ENCODE measurements at regions not wholly inside any gene's neighbourhood (a gene's known extent, or its start where the extent isn't known, plus 50 kb on each side); places are given as distances from the start of the nearest gene placed in this dataset.

GRCh38 chr3:157807280-157807679 is 298.9 kb downstream of the SHOX2 start:
- DNase-seq (ENCODE audit: low read depth in 2 of 2), result no peak

GRCh38 chr3:157805538-157805937 is 300.7 kb downstream of the SHOX2 start:
- DNase-seq (ENCODE audit: low read depth in 2 of 2), result no peak

GRCh38 chr3:157794771-157795170 is 291.6 kb upstream of the VEPH1 start:
- DNase-seq (ENCODE audit: low read depth in 2 of 2), result no peak

- no peak for DNase-seq (ENCODE audit: low read depth in 2 of 2)
Observed at GRCh38 chr3:157793745-157794144, 290.5 kb upstream of the VEPH1 start.

DNA sequence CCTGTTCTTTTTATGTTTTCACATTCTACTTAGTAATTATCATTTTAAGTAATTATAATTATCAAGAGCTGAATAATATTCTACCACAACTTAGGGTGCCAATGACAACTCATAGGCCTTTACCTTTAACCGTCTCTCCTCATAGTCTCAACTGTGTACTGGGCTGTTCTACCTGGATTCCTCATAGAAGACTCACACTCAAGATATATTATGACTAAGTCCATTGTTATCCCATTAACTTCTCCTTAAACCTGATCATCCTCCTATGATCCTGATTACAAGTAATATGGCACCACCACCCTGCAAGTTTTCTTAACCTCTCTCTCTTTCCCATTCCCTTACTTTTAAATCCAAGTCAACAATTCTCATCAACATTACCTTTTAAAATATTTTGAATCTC is 285.9 kb upstream of the VEPH1 start:
- DNase-seq (ENCODE audit: low read depth in 2 of 2), result no peak

DNA sequence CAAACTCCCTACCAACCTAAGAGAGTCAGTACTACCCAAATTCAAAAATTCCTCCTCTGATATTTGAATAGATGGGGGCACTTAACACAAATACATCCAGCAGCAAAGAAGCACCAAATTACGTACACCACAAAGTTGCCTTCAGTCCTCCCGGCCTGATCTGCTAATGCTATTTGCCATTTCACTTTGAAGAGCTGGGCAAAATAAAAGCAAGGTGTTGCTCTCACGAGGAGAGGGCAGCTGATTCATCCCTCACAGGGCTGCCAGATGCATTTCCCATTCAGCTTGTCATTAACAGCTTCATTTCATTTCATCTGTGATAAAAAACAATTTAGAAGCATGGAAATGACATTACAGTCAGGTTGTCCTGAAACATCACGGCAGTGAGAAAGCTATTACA is 283.4 kb upstream of the VEPH1 start:
- no peak for DNase-seq (ENCODE audit: low read depth in 2 of 2)

- DNase-seq (ENCODE audit: low read depth in 2 of 2), result no peak
Observed at GRCh38 chr3:157786211-157786610, 283.0 kb upstream of the VEPH1 start.

GRCh38 chr3:157785102-157785826 is 282.0 kb upstream of the VEPH1 start:
- no peak for DNase-seq (ENCODE audit: low read depth in 2 of 2)

- no peak for DNase-seq (ENCODE audit: low read depth in 2 of 2)
Observed at GRCh38 chr3:157782236-157782635, 279.0 kb upstream of the VEPH1 start.

DNA sequence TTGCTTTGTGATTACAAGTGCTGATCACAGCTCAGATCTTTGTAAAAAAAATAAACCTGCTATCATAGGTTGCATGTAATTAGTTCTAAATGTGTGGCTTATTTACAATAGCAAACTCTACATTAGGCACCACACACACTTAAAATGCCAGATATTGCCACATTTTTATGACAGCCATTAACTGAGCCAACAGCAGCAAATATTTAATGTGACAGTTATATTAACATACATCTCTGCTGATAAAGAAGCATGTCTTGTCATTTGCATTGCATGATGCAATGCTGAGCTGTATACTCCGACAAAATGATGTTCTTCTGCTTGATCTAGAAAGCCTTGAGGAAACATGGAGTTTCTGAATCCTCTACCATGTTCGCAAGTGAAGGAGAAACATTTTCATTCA is 273.6 kb upstream of the VEPH1 start:
- DNase-seq (ENCODE audit: low read depth in 2 of 2), result no peak

DNA sequence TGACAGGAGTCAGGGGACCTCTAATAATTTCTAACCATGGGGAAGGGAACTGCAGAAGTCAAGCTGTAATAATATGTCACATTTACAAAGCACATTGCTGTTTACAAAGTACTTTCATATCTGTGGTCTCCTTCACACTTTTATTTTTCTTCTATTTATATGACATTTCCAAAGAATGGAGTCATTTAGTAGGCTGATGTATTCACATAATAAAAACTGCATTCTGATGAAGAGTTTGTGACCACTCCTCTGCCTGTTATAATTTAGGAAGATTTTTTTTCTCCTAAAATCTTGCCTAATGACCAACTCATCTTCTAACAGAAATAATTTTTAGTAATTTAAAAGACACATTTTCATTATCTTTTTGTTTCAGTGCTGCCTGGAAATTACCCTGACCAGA is 272.2 kb upstream of the VEPH1 start:
- no peak for DNase-seq (ENCODE audit: low read depth in 2 of 2)

DNA sequence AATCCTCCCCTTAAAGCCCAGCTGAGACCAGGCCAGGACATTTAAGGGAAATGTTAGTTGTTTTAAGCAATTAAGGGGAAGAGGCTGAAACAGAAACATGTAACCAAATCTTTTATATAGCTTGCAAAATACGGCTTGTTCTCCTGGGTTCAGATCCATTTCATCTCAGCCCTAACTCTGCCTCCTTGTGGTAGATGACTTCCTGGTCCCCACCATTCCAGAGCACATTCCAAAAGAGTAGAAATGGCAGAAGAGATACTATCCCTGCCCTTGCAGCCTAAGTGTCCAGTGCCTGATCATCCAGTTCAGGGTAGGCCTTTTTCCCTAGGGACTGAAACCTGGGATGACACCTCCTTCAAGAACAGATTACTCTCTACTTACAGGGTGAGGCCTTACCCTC is 266.2 kb upstream of the VEPH1 start:
- DNase-seq (ENCODE audit: low read depth in 2 of 2), result no peak

DNA sequence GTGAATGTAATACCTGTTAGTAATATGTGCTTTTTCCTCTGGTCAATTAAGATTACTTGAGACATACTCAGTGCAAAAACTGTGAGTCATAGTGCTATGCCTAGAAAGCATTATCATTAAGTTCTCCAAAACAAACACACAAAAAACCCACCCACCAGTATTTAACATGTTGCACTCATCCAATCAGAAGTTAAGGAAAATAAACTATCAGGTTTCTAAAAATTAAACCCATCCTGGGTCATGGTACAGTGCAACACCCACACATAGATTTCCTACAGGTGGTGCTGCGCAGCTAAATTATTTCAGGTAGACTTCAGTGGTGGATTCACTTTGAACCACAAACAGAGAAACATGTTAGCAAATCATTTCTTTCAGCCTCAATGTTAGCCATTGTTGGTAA is 264.4 kb upstream of the VEPH1 start:
- no peak for DNase-seq (ENCODE audit: low read depth in 2 of 2)

- no peak for DNase-seq (ENCODE audit: low read depth in 2 of 2)
Observed at GRCh38 chr3:157763644-157764043, 260.4 kb upstream of the VEPH1 start.

GRCh38 chr3:157759311-157759710 is 256.1 kb upstream of the VEPH1 start:
- no peak for DNase-seq (ENCODE audit: low read depth in 2 of 2)

DNA sequence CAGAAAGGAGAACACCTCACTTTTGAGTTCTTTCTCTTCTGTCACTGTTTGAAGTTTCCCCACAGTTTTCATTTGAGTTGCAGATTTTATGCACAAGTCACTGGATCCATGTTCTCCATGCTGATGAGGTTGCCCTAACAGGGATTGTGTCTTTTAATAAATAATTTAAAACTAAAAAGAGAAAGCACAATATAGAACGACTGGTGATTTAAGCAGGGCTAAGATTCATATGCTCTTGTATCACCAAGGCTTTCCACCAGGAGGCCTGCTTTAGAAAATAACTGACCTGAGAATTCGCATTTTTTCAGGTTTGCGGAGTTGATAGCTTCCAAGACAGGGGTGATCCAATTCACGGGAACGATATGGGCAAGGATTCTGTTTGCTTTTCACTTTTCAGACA is 252.0 kb upstream of the VEPH1 start:
- DNase-seq (ENCODE audit: low read depth in 2 of 2), result no peak

- no peak for DNase-seq (ENCODE audit: low read depth in 2 of 2)
Observed at GRCh38 chr3:157754451-157754850, 251.2 kb upstream of the VEPH1 start.

GRCh38 chr3:157753787-157754136 is 250.5 kb upstream of the VEPH1 start:
- no peak for DNase-seq (ENCODE audit: low read depth in 2 of 2)

- no peak for DNase-seq (ENCODE audit: low read depth in 2 of 2)
Observed at GRCh38 chr3:157752956-157753786, 250.0 kb upstream of the VEPH1 start.

DNA sequence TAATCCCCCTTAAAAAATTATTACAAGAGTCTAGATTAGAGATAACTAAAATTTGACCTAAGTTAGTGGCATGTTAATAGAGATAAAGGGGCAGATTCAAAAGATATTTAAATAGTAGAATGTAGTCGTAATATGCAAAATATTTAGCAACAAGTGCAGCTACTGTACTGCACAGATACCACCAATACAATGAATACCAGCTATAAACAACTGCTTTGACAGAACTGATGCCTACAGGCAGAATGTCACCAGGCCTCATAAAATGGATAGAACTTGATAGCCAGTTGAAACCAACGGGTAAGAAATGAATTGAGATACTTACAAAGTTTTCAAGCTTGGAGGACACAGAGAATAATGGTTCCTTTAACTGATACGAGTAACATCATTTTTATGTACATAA is 249.3 kb upstream of the VEPH1 start:
- no peak for DNase-seq (ENCODE audit: low read depth in 2 of 2)

- no peak for DNase-seq (ENCODE audit: low read depth in 2 of 2)
Observed at GRCh38 chr3:157751386-157751785, 248.2 kb upstream of the VEPH1 start.

DNA sequence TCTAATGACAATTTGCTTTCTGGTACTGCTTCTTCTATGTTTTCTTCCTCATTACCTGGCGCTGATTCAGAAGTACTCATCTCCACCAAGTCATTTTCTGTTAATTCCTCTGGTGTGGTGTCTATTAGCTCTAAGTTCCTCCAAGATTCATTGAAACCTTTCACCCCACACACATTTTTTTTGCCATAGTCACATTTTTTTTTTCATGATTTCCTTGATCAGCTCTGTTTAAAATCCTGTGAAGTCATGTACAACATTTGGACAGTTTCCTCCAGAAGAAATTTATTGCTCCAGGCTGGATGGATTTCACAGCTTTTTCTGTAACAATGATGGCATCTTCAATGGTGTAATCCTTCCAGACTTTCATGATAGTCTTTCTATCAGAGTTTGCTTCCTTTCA is 243.2 kb upstream of the VEPH1 start:
- no peak for DNase-seq (ENCODE audit: low read depth in 2 of 2)

GRCh38 chr3:157741607-157742006 is 238.4 kb upstream of the VEPH1 start:
- DNase-seq (ENCODE audit: low read depth in 2 of 2), result no peak

DNA sequence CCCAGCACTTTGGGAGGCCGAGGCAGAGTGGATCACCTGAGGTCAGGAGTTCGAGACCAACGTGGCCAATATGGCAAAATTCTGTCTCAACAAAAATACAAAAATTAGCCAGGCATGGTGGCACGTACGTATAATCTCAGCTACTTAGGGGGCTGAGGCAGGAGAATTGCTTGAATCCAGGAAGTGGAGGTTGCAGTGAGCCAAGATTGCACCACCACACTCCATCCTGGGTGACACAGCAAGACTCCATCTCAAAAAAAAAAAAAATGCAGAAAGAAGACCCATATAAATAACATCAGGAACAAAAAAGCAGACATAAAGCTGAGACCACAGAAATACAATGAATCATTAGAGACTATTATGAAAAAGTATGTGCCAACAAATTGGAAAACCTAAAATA is 235.2 kb upstream of the VEPH1 start:
- no peak for DNase-seq (ENCODE audit: low read depth in 2 of 2)

Data from stimulated activated CD4-positive, alpha-beta T cell treated with anti-CD3 and anti-CD28 coated beads, Interleukin-15, amount 100 ng/mL, for 48 hours (primary cell).